ENCODE measurements at regions not wholly inside any gene's neighbourhood (a gene's known extent, or its start where the extent isn't known, plus 50 kb on each side); places are given as distances from the start of the nearest gene placed in this dataset.

DNA sequence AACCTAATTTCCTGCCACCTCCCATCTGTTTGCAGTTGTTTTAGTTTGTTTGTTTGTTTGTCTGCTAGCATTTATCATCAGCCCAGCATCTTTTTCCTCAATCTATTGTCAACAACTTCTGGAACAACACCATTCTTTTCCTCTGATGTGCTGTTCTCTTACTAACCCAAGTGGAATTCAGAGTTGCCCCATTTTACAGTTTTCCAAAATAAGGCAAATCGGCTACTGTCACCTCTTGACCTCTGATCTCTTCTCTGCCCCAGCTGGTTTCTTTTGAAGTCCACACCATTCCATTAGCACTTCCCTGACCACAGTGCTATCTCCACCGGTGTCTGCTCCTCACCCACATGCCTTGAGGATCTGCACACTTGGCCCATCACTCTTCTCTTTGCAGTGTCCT is 102.4 kb downstream of the EFNB2 start:
- no peak for DNase-seq

GRCh38 chr13:106432636-106433035 is 102.8 kb downstream of the EFNB2 start:
- DNase-seq, result no peak

GRCh38 chr13:106426909-106427308 is 108.6 kb downstream of the EFNB2 start:
- no peak for DNase-seq

DNA sequence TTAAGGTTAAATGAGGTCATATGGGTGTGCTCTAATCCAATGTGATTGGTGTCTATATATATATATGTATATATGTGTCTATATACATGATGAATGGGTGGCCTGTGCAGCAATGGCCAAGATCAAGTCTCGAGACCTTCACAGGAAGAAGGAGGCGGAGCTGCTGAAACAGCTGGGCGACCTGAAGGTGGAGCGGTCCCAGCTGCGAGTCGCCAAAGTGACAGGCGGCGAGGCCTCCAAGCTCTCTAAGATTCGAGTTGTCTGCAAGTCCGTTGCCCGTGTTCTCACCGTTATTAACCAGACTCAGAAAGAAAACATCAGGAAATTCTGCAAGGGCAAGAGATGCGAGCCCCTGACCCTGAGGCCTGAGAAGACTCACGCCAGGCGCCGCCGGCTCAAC is 109.8 kb downstream of the EFNB2 start:
- DNase-seq, result peak; percentile 44

DNA sequence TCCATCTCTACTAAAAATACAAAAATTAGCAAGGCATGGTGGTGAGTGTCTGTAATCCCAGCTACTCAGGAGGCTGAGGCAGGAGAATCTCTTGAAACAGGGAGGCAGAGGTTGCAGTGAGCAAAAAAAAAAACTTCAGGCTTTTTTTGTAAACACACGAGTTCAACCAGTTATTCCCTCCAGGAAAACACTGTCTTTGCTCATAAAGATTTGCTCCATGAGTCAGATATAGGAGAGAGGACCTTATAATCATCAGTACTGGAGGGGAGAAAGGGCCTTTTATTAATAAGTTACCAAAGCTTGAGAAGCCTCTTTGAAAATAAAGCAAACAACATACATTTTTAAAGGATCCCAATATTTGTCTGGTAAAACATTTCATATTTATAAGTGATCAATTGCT is 110.7 kb downstream of the EFNB2 start:
- DNase-seq, result no peak

DNA sequence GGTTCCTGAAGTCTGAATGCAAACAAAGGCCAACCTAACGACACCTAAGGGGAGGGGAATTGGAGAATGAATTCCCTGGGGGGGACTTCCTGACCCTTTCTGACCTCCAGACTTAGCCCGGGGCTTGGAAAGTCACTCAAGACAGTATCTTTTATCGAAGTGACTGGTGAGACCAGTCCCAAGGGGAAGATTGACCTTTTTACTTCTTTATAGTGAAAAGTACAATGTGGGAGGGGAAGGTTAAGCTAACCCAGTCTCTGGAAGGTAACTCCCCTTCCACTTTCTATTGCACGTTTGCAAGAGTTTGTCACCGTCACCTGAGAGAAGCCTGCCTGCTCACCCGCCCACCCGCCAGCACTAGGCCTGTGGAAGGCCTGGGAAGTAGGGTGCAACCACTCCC is 111.9 kb downstream of the EFNB2 start:
- DNase-seq, result no peak

DNA sequence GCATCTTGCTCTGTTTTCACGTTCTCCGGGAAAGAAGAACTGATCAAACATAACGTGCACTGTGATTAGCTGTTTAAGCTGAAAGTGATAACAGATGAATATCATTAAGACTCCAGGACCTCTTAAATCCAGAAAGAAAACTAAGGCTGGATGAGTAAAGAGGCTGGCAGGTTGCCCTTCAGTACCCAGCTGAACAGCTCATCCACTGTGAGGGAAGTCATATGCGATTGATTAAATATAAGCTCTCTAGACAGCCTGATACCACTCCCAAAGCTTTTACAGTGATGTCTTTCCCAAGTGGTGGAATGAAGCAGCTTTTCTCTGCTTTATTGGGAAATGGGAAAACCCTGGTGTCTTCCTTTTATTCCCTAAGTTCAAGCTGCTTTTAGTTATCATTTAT is 116.9 kb downstream of the EFNB2 start:
- DNase-seq, result no peak

DNA sequence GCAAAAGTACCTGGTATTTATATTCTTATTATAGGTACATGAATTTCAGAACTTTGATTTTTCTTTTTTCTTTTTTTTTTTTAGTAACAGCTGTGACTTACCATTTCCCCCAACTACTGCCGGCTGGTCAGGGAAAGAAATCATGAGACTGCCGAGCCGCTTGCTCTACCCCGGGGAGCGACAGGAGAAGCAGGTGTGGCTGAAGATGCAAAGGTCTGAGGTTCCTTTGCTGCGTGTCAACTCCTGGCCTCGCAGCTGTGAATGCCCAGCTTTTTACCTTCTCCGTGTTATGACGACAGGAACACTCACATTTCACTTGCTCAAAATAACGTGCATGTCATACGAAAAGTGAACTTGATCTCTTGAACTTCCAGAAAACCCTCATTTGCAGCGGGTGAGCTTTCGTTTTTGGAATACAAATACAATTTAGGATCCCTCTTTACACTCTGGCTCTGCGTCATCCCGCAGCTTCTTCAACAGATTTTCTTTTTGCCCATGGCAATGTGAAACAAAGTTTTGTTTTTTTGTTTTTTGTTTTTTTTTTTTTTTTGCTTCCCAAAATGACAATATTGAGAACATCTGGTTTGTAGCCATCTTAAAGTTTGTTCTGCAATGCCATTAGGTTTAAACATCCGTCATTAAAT is 117.9 kb downstream of the EFNB2 start:
- no peak for DNase-seq

DNA sequence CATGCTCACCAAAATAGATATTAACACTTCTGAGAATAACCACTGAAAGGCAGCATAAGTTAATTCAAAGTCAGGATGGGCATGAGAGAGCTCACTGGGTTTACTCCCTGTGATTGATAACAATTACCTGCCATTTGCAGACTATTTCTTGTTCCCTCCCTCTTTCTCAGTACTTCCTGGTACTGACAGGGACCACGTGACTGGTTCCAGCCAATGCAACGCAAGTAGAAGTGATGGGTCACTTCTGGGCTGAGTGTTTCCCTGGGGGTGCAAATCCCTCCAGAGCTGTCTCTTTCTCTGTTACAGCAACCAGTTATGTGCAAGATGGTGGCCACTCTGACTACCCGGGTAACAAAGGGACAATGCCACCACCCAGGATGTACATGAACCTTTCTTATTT is 118.8 kb downstream of the EFNB2 start:
- DNase-seq, result no peak

DNA sequence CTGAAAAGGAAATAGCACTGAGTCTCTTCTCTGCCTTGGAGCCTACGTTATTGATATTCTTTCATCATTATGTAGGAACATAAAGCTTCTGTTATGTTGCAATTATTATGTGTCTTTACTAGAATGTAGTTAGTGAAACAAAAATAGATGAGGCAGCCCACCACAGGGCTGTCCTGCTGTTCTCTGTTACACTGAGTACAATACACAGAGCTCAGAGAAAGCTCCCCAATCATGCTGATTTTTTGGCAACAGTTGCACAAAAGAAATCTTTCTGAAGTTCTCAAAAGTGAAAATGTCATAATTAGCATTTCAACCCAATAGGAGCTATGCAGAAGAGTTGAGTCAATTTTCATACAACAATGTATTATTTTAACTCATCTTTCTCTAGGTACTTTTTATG is 119.5 kb downstream of the EFNB2 start:
- DNase-seq, result no peak

DNA sequence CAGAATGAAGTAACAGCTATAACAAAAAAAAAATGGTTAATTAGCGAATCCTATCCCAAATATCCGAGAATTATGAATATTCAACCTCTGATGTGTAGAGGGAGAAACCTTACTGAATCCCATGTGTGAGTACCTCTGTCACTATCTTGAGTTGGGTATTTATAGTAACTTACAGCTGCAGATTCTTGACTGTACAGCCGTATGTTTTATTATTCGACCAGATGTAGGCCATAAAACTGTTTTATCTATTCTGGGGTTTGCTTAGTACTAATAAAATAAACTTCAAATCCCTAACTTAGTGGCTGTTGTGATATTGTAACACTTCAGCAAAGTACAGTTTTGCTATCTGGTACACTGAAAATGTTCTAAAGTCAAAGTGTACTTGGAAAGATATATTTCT is 120.0 kb downstream of the EFNB2 start:
- DNase-seq, result peak; percentile 41

DNA sequence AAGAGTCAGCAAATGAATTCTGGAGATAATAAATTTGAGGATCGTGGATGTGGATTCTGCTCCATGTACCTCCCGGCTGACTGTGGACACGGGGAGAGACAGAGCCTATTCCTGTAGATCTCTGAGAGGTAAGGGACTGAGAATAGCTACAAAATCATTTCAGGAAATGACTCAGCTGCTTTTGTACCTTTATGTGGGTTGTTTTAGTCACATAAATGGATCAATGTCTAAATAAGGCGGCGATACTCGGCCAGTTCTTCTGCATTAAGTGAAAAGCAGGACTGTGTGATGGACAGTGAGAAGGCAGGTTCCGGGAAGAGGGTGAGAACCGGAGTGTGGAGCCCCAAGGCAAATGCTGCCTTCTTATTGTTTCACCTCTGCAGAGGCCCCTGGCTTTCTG is 128.1 kb downstream of the EFNB2 start:
- DNase-seq, result no peak

DNA sequence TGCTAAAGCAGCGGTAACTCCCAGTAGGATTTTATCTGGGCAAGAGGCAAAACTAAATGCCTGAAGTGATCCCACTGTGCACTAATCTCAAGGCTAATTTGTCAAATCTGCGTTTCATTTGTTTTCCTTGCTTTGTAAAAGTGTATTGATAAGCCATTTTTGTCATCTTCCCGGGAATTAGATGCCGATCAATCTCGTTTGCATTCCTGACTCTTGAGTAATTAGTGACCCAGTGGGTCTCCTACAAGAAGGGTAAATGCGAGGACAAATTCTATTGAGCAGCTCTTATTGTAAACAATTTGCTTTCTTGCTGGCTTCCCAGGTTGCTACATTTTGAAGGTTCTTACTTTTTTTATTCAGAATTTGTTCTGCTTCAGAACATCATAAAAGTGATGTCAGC is 129.7 kb downstream of the EFNB2 start:
- no peak for DNase-seq

DNA sequence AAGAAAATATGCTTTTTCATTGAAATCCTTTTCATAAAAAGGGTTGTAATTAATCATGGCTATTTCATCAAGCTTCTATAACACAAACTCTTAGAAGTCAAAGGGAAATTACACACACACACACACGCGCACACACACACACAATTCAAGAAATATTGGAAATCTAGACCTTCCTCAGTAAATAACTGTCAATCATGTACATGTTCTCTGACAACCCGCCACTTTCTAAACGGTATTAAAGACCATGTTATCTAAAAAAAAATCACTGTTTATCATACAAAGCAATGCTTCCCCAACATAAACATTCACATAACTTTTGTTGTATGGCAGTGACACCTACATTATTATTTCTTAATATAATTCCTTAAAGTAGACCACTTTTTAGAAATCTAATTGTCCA is 132.2 kb downstream of the EFNB2 start:
- DNase-seq, result no peak

GRCh38 chr13:106402866-106403265 is 132.6 kb downstream of the EFNB2 start:
- DNase-seq, result no peak

DNA sequence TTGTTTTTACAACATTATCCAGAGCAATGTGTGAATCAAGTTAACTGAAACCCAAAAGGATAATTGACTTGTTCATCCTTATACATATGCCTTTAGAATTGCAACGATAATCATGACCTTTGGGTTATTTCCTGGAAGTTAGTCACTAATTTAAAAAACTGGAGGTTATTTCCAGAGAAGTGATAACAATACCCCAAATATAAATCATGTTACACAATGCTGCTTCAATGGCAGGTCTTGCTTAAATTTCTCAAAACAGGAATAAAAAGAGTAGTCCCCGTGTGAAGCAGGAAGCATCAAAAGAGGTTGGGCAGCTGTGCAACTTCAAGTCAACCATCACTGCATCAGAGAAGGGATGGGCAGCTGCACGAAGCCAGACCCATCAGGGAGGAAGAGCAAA is 134.4 kb downstream of the EFNB2 start:
- no peak for DNase-seq

- no peak for DNase-seq
Observed at GRCh38 chr13:106400289-106400688, 135.2 kb downstream of the EFNB2 start.

- no peak for DNase-seq
Observed at GRCh38 chr13:106398289-106398688, 137.2 kb downstream of the EFNB2 start.

DNA sequence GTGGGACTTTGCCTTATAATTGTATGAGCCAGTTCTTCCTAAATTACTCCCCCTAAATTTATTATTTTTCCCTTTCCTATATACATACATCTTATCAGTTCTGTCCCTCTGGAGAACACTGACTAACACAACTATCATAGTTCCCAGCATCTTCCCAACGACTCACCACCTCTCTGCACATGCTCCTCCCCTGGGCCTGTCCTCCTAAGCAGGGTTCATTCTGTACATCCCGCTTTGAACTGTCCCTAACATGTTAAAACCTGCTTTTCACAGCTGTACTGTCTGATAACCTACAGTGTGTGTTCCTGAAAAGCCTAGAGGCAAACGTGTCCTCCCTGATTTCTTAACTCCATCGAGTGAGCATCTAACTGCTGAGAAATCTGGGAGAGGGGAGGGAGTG is 141.7 kb downstream of the EFNB2 start:
- no peak for DNase-seq

DNA sequence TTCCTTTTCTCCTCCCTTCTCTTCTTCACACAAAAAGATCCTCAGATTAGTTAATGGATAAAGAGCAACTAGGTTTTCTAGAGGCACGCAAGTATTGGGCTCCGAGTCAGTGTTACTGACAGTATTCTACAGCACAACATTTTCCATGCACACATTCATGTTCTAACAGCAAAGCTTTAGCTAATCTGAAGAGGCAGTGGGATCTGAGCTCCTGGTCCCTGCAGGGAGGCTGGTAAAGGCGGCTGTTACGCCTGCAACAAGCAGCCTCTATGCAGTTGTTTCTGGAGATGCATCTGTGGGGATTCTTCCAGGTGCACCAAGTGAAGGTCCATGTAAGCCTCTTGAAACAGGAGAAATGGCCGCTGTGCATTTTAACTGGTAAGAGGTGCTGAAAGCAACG is 143.8 kb downstream of the EFNB2 start:
- no peak for DNase-seq

GRCh38 chr13:106391271-106391670 is 144.2 kb downstream of the EFNB2 start:
- no peak for DNase-seq

DNA sequence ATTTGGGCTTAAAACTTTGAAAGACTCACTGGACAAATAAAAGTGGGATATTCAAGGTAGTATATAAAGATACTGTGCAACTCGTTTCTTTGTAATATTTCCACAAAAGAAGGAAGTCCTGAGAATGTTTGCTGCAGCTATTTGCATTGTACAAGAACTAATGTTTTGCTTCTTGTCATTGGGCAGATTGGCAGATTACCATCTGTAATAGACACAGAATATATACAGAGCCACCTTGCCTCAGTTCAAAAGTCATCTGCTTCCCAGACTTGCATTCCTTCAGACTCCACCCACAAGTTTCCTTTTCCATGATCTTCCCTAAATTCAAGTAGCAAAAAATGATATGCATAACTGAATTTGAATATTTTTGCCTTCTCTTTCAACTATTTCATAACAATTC is 145.1 kb downstream of the EFNB2 start:
- no peak for DNase-seq

- DNase-seq, result no peak
Observed at GRCh38 chr13:106385654-106386053, 149.8 kb downstream of the EFNB2 start.

DNA sequence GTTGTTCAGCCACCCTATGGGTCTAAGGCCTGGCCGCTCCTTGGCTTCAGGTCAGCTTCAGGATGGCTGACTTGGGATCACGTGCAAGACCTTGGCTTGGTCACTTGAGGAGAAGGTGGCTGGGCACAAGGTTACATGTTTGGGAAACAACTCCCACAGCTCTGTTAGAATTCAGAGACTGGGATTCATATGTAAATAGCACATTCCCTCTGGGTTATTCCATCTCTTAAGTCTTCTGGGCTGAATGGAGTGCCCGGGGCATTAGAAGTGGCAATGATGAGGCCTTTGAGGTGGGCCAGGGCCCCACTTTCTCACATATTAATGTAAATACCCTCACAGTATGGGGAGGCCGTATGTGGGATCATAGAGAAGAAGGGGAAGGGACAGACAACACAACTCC is 150.9 kb downstream of the EFNB2 start:
- DNase-seq, result no peak

DNA sequence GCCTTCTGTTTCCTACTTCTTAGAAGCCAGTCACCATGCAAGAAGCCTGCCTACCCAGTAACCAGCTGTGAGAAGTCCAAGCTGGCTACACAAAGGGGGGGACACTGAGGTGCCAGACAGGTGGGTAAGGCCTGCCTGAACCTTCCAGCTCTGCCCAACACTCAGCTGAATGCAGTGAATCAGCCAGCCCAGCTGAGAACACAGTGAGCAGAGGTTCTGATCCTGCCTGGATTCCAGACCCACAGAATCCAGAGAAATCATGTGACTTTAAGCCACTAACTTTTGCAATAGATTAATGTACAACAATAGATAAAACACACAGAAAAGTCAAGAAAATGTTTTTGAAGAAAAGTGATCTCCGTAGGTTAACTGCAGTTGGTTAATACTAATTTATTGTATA is 151.7 kb downstream of the EFNB2 start:
- DNase-seq, result no peak

All from renal pelvis (tissue), 1 donor.